ENCODE measurements at regions not wholly inside any gene's neighbourhood (a gene's known extent, or its start where the extent isn't known, plus 50 kb on each side); places are given as distances from the start of the nearest gene placed in this dataset.

DNA sequence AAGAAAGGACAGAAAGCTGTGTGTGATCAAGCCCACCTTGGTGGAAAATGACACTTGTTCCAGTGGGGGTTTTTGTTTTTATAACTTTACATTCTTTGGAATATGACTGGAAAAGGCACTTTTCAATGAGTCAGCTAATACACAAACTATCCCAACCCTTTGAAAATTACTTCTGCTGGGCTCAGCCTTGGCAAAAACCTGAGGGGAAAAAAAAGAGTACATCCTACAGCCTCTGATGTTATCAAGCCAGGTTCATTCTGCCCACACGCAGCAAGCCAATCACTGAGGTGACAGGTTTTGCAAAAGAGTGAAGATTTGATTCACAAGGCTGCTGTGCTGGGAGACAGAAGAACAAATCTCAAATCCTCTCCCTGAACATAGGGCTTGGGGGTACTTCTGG is 484.5 kb upstream of the ERCC4 start:
- TF ChIP-seq POLR2A (IDR thresholded peaks at IDR 0.05) (no peak), CTCF (IDR thresholded peaks at IDR 0.05) (no peak)
